ENCODE measurements at regions not wholly inside any gene's neighbourhood (a gene's known extent, or its start where the extent isn't known, plus 50 kb on each side); places are given as distances from the start of the nearest gene placed in this dataset.

DNA sequence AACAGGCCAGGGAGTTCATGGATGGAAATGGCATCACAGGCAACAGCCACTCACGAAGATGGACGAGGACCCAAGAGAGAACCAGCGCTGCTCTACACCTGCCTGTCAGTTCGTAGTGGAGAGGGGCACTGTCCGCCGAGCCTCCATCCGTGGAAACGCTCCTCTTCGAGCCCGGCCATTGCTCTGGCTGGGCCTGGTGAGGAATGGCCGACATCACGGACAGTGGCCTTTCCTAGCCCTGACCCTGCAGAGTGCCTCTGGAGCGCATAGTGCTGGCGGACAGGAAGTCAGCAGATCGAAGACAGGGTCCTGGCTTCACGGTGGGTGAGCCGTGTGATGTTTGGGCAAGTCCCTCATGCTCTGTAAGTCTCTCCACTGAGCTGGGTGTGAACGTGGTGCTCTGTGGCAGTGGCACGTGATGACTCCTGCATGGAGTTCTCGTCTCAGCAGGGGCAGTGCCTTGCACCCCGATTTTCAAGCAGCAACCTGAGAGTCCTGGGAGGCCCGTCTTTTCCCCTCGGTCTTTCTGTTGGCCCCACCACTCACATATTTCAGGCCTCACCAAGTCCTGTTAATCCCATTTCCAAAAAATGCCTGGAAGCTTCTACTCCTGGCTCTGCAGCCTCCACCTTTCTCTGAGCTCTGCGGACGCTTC is 214.4 kb downstream of the ERMARD start:
- H2AFZ ChIP-seq (ENCODE audit: low read depth, low read length, severe bottlenecking), result no peak overlapping the region
- H3K9me2 ChIP-seq (replicated peaks; ENCODE audit: insufficient read depth, low read length), result no peaks in the 10 kb centered on the region
- no peaks in the 10 kb centered on the region for H4K20me1 ChIP-seq (ENCODE audit: low read depth, low read length)
- no peak overlapping the region for H3K4me2 ChIP-seq (ENCODE audit: low read depth, low read length, poor library complexity, severe bottlenecking)
- H3K79me2 ChIP-seq (ENCODE audit: insufficient read depth, low read length), result no peaks in the 10 kb centered on the region
- H3K4me3 ChIP-seq (ENCODE audit: insufficient read depth, low read length, poor library complexity, severe bottlenecking), result no peak overlapping the region
- no peaks in the 10 kb centered on the region for H3K27me3 ChIP-seq (ENCODE audit: low read length)
- no peaks in the 10 kb centered on the region for H3K36me3 ChIP-seq (ENCODE audit: low read length)
- no peaks in the 10 kb centered on the region for H3K9me3 ChIP-seq (ENCODE audit: insufficient read depth, low read length)
- TF ChIP-seq, protein P1, sequence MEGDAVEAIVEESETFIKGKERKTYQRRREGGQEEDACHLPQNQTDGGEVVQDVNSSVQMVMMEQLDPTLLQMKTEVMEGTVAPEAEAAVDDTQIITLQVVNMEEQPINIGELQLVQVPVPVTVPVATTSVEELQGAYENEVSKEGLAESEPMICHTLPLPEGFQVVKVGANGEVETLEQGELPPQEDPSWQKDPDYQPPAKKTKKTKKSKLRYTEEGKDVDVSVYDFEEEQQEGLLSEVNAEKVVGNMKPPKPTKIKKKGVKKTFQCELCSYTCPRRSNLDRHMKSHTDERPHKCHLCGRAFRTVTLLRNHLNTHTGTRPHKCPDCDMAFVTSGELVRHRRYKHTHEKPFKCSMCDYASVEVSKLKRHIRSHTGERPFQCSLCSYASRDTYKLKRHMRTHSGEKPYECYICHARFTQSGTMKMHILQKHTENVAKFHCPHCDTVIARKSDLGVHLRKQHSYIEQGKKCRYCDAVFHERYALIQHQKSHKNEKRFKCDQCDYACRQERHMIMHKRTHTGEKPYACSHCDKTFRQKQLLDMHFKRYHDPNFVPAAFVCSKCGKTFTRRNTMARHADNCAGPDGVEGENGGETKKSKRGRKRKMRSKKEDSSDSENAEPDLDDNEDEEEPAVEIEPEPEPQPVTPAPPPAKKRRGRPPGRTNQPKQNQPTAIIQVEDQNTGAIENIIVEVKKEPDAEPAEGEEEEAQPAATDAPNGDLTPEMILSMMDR (IDR thresholded peaks at IDR 0.05; ENCODE audit: insufficient read depth, low read length, poor library complexity, severe bottlenecking), result no peak
- no peak for TF ChIP-seq EZH2phosphoT487 (conservative IDR thresholded peaks at IDR 0.05; ENCODE audit: low read length)
- H3K27ac ChIP-seq (ENCODE audit: low read depth, low read length), result no peak overlapping the region
- H3F3A ChIP-seq (ENCODE audit: insufficient read depth), result no peaks in the 10 kb centered on the region
- H3K9ac ChIP-seq (ENCODE audit: low read length), result no peak overlapping the region

- H3K4me3 ChIP-seq (ENCODE audit: insufficient read depth, low read length, poor library complexity, severe bottlenecking), result no peak overlapping the region
Measured at GRCh38 chr6:169965239-169965638, 213.8 kb downstream of the ERMARD start.

GRCh38 chr6:169964486-169965180 is 213.2 kb downstream of the ERMARD start:
- no peak overlapping the region for H3K27ac ChIP-seq (ENCODE audit: low read depth, low read length)
- H3K9ac ChIP-seq (ENCODE audit: low read length), result no peak overlapping the region
- no peak overlapping the region for H3K4me3 ChIP-seq (ENCODE audit: insufficient read depth, low read length, poor library complexity, severe bottlenecking)
- H3K27me3 ChIP-seq (ENCODE audit: low read length), result no peaks in the 10 kb centered on the region
- no peaks in the 10 kb centered on the region for H3K79me2 ChIP-seq (ENCODE audit: insufficient read depth, low read length)
- no peaks in the 10 kb centered on the region for H3K9me2 ChIP-seq (replicated peaks; ENCODE audit: insufficient read depth, low read length)
- no peaks in the 10 kb centered on the region for H3K36me3 ChIP-seq (ENCODE audit: low read length)
- no peaks in the 10 kb centered on the region for H3F3A ChIP-seq (ENCODE audit: insufficient read depth)
- H2AFZ ChIP-seq (ENCODE audit: low read depth, low read length, severe bottlenecking), result no peak overlapping the region
- H4K20me1 ChIP-seq (ENCODE audit: low read depth, low read length), result no peaks in the 10 kb centered on the region
- no peaks in the 10 kb centered on the region for H3K9me3 ChIP-seq (ENCODE audit: insufficient read depth, low read length)
- no peak overlapping the region for H3K4me2 ChIP-seq (ENCODE audit: low read depth, low read length, poor library complexity, severe bottlenecking)
- TF ChIP-seq EZH2phosphoT487 (conservative IDR thresholded peaks at IDR 0.05; ENCODE audit: low read length), result no peak
- TF ChIP-seq, protein P1 (IDR thresholded peaks at IDR 0.05; ENCODE audit: insufficient read depth, low read length, poor library complexity, severe bottlenecking), result no peak

More at GRCh38 chr6:169965239-169965638, 213.8 kb downstream of the ERMARD start:
- no peak overlapping the region for H2AFZ ChIP-seq (ENCODE audit: low read depth, low read length, severe bottlenecking)
- no peaks in the 10 kb centered on the region for H3K36me3 ChIP-seq (ENCODE audit: low read length)
- H3K9me2 ChIP-seq (replicated peaks; ENCODE audit: insufficient read depth, low read length), result no peaks in the 10 kb centered on the region
- no peak overlapping the region for H3K27ac ChIP-seq (ENCODE audit: low read depth, low read length)
- H3K79me2 ChIP-seq (ENCODE audit: insufficient read depth, low read length), result no peaks in the 10 kb centered on the region
- TF ChIP-seq, protein P1 (IDR thresholded peaks at IDR 0.05; ENCODE audit: insufficient read depth, low read length, poor library complexity, severe bottlenecking), result no peak
- TF ChIP-seq EZH2phosphoT487 (conservative IDR thresholded peaks at IDR 0.05; ENCODE audit: low read length), result no peak
- H4K20me1 ChIP-seq (ENCODE audit: low read depth, low read length), result no peaks in the 10 kb centered on the region
- no peaks in the 10 kb centered on the region for H3K9me3 ChIP-seq (ENCODE audit: insufficient read depth, low read length)
- H3K27me3 ChIP-seq (ENCODE audit: low read length), result no peaks in the 10 kb centered on the region
- no peak overlapping the region for H3K4me2 ChIP-seq (ENCODE audit: low read depth, low read length, poor library complexity, severe bottlenecking)
- H3K9ac ChIP-seq (ENCODE audit: low read length), result no peak overlapping the region
- H3F3A ChIP-seq (ENCODE audit: insufficient read depth), result no peaks in the 10 kb centered on the region

Measured in SU-DHL-6 (cell line).